Vagina (tissue), 2 donors: ENCODE measurements at regions not wholly inside any gene's neighbourhood (a gene's known extent, or its start where the extent isn't known, plus 50 kb on each side); places are given as distances from the start of the nearest gene placed in this dataset.
"Not testable (repeated sequence)": the region's sequence is repeated elsewhere in the genome, so short reads cannot be mapped to it uniquely, and the experiment has no call there.

Experiments used
- CTCF ChIP-seq, 3 experiments: fragments of 450-650 bp in 2 of 3; fragments of 200-600 bp in 1 of 3; sonication (generic) in 1 of 3; IDR thresholded peaks; one replicate each; pipeline ENCODE4 v1.5.1; 2017 to 2019; ENCODE audit warnings: antibody characterized with exemption in 3 of 3, mild to moderate bottlenecking in 2 of 3, moderate library complexity in 2 of 3
- POLR2A ChIP-seq, 2 donors: fragments of 450-650 bp; IDR thresholded peaks; one replicate each; pipeline ENCODE4 v1.6.1; 2017; ENCODE audit warnings: antibody characterized with exemption in 2 of 2, mild to moderate bottlenecking in 2 of 2, moderate library complexity in 2 of 2

- peak; percentile 34 to 53 (median 39) for TF ChIP-seq CTCF (IDR thresholded peaks at IDR 0.05)
- not testable (repeated sequence) for TF ChIP-seq POLR2A (IDR thresholded peaks at IDR 0.05)
These were observed 415.7 kb downstream of the DIRAS2 start for GRCh38 chr9:90226839-90227338.
